ENCODE measurements at regions not wholly inside any gene's neighbourhood (a gene's known extent, or its start where the extent isn't known, plus 50 kb on each side); places are given as distances from the start of the nearest gene placed in this dataset.

- TF ChIP-seq CTCF (IDR thresholded peaks at IDR 0.05) (no peak), POLR2A (IDR thresholded peaks at IDR 0.05) (no peak)
Measured at GRCh38 chr3:59308684-59309083, 258.9 kb upstream of the CFAP20DC start.
